ENCODE measurements at regions not wholly inside any gene's neighbourhood (a gene's known extent, or its start where the extent isn't known, plus 50 kb on each side); places are given as distances from the start of the nearest gene placed in this dataset.

GRCh38 chr2:198337368-198337767 is 533.0 kb downstream of the PLCL1 start:
- TF ChIP-seq POLR2AphosphoS5 (IDR thresholded peaks at IDR 0.05; ENCODE audit: low read depth, low read length) (no peak), POLR2A (IDR thresholded peaks at IDR 0.05; ENCODE audit: low read depth, low read length) (no peak), PAX5 (IDR thresholded peaks at IDR 0.05; ENCODE audit: insufficient read depth, low read length, severe bottlenecking) (no peak), TAF1 (IDR thresholded peaks at IDR 0.05; ENCODE audit: low read depth, low read length) (no peak), SPI1 (IDR thresholded peaks at IDR 0.05; ENCODE audit: low read depth, low read length) (no peak), POU2F2 (IDR thresholded peaks at IDR 0.05; ENCODE audit: low read depth, low read length) (no peak)

Measured in GM12891 (cell line).